GM12878 (cell line): ENCODE measurements at regions not wholly inside any gene's neighbourhood (a gene's known extent, or its start where the extent isn't known, plus 50 kb on each side); places are given as distances from the start of the nearest gene placed in this dataset.

Experiments used
- BCLAF1 ChIP-seq: fragments of 450-650 bp; IDR thresholded peaks from 2 replicates; pipeline ENCODE4 v1.6.1; 2017; ENCODE audit warnings: antibody characterized with exemption, mild to moderate bottlenecking, moderate library complexity
- BMI1 ChIP-seq: fragments of 450-650 bp; IDR thresholded peaks from 2 replicates; pipeline ENCODE4 v1.6.1; 2016; ENCODE audit warnings: mild to moderate bottlenecking, moderate library complexity, borderline replicate concordance
- DPF2 ChIP-seq: fragments of 450-650 bp; IDR thresholded peaks from 2 replicates; pipeline ENCODE4 v1.6.1; 2017; ENCODE audit warnings: mild to moderate bottlenecking
- ETV6 ChIP-seq, 2 experiments: fragments of 450-650 bp in 1 of 2; IDR thresholded peaks in 1 of 2; conservative IDR thresholded peaks in 1 of 2; 2 replicates each; pipeline ENCODE4 v1.6.1; 2014; ENCODE audit warnings: antibody characterized with exemption in 1 of 2, borderline replicate concordance in 1 of 2, low read depth in 1 of 2, mild to moderate bottlenecking in 1 of 2, moderate library complexity in 1 of 2
- GATAD2B ChIP-seq: fragments of 450-650 bp; conservative IDR thresholded peaks from 2 replicates; pipeline ENCODE4 v1.6.1; 2017; ENCODE audit warnings: low read depth, mild to moderate bottlenecking, moderate library complexity
- IKZF2 ChIP-seq, 2 experiments: fragments of 450-650 bp; IDR thresholded peaks; 2 replicates each; pipeline ENCODE4 v1.6.1; 2017; ENCODE audit warnings: mild to moderate bottlenecking in 2 of 2, moderate library complexity in 2 of 2
- RAD21 ChIP-seq: IDR thresholded peaks from 2 replicates; pipeline ENCODE4 v1.6.1; 2011; ENCODE audit warnings: mild to moderate bottlenecking, low read depth, low read length, moderate library complexity; ENCODE audit not compliant: insufficient read depth
- RELA ChIP-seq: fragments of 450-650 bp; IDR thresholded peaks from 2 replicates; pipeline ENCODE4 v1.8.0; 2014; ENCODE audit warnings: borderline replicate concordance; ENCODE audit not compliant: partially characterized antibody
- ZBTB33 ChIP-seq: fragments of 450-650 bp; IDR thresholded peaks from 2 replicates; pipeline ENCODE4 v1.6.1; 2017; ENCODE audit warnings: mild to moderate bottlenecking
- ZNF24 ChIP-seq: fragments of 450-650 bp; IDR thresholded peaks from 2 replicates; pipeline ENCODE4 v1.6.1; 2017; ENCODE audit warnings: antibody characterized with exemption, mild to moderate bottlenecking

- TF ChIP-seq BCLAF1 (no peak), ZNF24 (peak; percentile 97), GATAD2B (no peak), RELA (no peak), IKZF2 (IDR thresholded peaks at IDR 0.05) (no peak), BMI1 (no peak), DPF2 (peak; percentile 50; the same call in 1 of the 2 replicates), ETV6 (conservative IDR thresholded peaks at IDR 0.05 in 1 of 2, IDR thresholded peaks at IDR 0.05 in 1 of 2; ENCODE audit: borderline replicate concordance in 1 of 2, low read depth in 1 of 2) (peak in 1 of 2 experiments; percentile 54; a peak in 1 of 4 replicates), ZBTB33 (no peak), RAD21 (no peak)
Measured at GRCh38 chr2:183505911-183506310, 381.7 kb downstream of the NUP35 start (continued).
